NT2/D1 (cell line): ENCODE measurements at regions not wholly inside any gene's neighbourhood (a gene's known extent, or its start where the extent isn't known, plus 50 kb on each side); places are given as distances from the start of the nearest gene placed in this dataset.

Experiments
- SUZ12 ChIP-seq: IDR thresholded peaks from 2 replicates; pipeline ENCODE4 v1.6.1; 2011; ENCODE audit not compliant: insufficient read length, insufficient read depth; ENCODE audit errors: extremely low read depth
- YY1 ChIP-seq: IDR thresholded peaks from 2 replicates; pipeline ENCODE4 v1.6.1; 2011; ENCODE audit not compliant: insufficient read length, insufficient read depth
- ZNF274 ChIP-seq: IDR thresholded peaks from 2 replicates; pipeline ENCODE4 v1.6.1; 2011; ENCODE audit warnings: mild to moderate bottlenecking, low read depth, low read length

- TF ChIP-seq ZNF274 = no peak
- no peak for TF ChIP-seq YY1
- no peak for TF ChIP-seq SUZ12
These were observed 120.1 kb upstream of the SMAD3 start for GRCh38 chr15:66945286-66945685.
